DOHH2 (cell line): ENCODE measurements at regions not wholly inside any gene's neighbourhood (a gene's known extent, or its start where the extent isn't known, plus 50 kb on each side); places are given as distances from the start of the nearest gene placed in this dataset.

Experiments used
- H3F3A ChIP-seq: fragments of 200-600 bp; sonication (generic), shearing (Covaris generic); 2 replicates; pipeline ENCODE4 v1.6.0; 2016; ENCODE audit warnings: antibody characterized with exemption, mild to moderate bottlenecking; ENCODE audit not compliant: control insufficient read depth, insufficient read depth
- H3K27ac ChIP-seq: fragments of 200-600 bp; sonication (generic); 2 replicates; pipeline ENCODE4 v1.5.1; 2014; ENCODE audit warnings: low read depth, mild to moderate bottlenecking, low read length, moderate library complexity
- H3K27me3 ChIP-seq: fragments of 200-600 bp; sonication (generic); 2 replicates; pipeline ENCODE4 v1.6.1; 2014; ENCODE audit warnings: mild to moderate bottlenecking, low read length, mixed read lengths; ENCODE audit not compliant: control insufficient read depth
- H3K36me3 ChIP-seq: fragments of 200-600 bp; sonication (generic); 2 replicates; pipeline ENCODE4 v1.6.1; 2014; ENCODE audit warnings: mild to moderate bottlenecking, low read length, moderate library complexity, mixed read lengths; ENCODE audit not compliant: control insufficient read depth
- H3K4me1 ChIP-seq: fragments of 200-600 bp; sonication (generic); 2 replicates; pipeline ENCODE4 v1.6.1; 2014; ENCODE audit warnings: mild to moderate bottlenecking, low read length, mixed read lengths; ENCODE audit not compliant: control insufficient read depth
- H3K4me2 ChIP-seq: fragments of 200-600 bp; sonication (generic); 2 replicates; pipeline ENCODE4 v1.6.0; 2014; ENCODE audit warnings: mild to moderate bottlenecking, low read length, moderate library complexity
- H3K4me3 ChIP-seq: fragments of 200-600 bp; sonication (generic); 2 replicates; pipeline ENCODE4 v1.5.1; 2014; ENCODE audit warnings: mild to moderate bottlenecking, low read length, mixed read lengths
- H3K79me2 ChIP-seq: fragments of 200-600 bp; sonication (generic); 2 replicates; pipeline ENCODE4 v1.6.1; 2014; ENCODE audit warnings: mild to moderate bottlenecking, low read length, mixed read lengths; ENCODE audit not compliant: control insufficient read depth
- H3K9me2 ChIP-seq: fragments of 200-600 bp; sonication (generic); replicated peaks from 2 replicates; pipeline ENCODE4 v1.6.1; 2014; ENCODE audit warnings: mild to moderate bottlenecking, low read length, mixed read lengths; ENCODE audit not compliant: control insufficient read depth
- H3K9me3 ChIP-seq: fragments of 200-600 bp; sonication (generic); 2 replicates; pipeline ENCODE4 v1.6.1; 2014; ENCODE audit warnings: antibody characterized with exemption, low read length, mixed read lengths; ENCODE audit not compliant: control insufficient read depth, insufficient read depth
- H4K20me1 ChIP-seq: fragments of 200-600 bp; sonication (generic); 2 replicates; pipeline ENCODE4 v1.6.0; 2014; ENCODE audit warnings: low read depth, mild to moderate bottlenecking, antibody characterized with exemption, low read length, moderate library complexity; ENCODE audit not compliant: control insufficient read depth, insufficient read depth
- EZH2phosphoT487 ChIP-seq: fragments of 200-600 bp; sonication (generic); IDR thresholded peaks from 2 replicates; pipeline ENCODE4 v1.6.1; 2017; ENCODE audit warnings: borderline replicate concordance, mild to moderate bottlenecking, antibody characterized with exemption, low read length, moderate library complexity, mixed read lengths
- TF ChIP-seq, protein P1 (sequence below): fragments of 200-600 bp; sonication (generic); IDR thresholded peaks from one replicate; pipeline ENCODE4 v1.5.1; 2014; ENCODE audit warnings: antibody characterized with exemption, mild to moderate bottlenecking, low read depth, low read length; ENCODE audit not compliant: poor library complexity, severe bottlenecking

DNA sequence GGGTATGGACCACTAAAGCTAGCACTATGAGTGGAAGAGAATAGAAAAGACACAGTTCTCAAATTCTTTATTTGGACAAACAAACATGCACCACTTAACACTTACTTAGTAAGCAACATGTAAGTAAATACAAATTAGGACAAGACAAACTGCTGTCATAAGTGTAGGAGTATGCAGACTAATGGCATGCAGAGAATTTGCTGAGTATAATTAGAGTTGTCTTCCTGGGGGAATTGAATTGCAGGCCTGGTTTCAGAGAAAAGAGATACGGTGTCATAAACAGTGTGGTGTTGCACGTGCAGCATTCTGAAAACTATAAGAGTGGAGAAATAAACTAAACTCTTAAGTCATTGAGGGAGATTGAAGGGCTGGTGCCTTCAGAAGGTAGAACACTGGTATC is 125.2 kb upstream of the EYA4 start:
- Histone ChIP-seq H4K20me1 (no peaks in the 10 kb centered on the region), H3K4me1 (no peaks in the 10 kb centered on the region), H3K27me3 (no peaks in the 10 kb centered on the region), H3K9me3 (no peaks in the 10 kb centered on the region), H3F3A (no peaks in the 10 kb centered on the region), H3K79me2 (no peaks in the 10 kb centered on the region), H3K36me3 (no peaks in the 10 kb centered on the region), H3K27ac (no peak overlapping the region), H3K4me2 (no peak overlapping the region), H3K9me2 (no peaks in the 10 kb centered on the region), H3K4me3 (no peak overlapping the region)
- TF ChIP-seq, protein P1, sequence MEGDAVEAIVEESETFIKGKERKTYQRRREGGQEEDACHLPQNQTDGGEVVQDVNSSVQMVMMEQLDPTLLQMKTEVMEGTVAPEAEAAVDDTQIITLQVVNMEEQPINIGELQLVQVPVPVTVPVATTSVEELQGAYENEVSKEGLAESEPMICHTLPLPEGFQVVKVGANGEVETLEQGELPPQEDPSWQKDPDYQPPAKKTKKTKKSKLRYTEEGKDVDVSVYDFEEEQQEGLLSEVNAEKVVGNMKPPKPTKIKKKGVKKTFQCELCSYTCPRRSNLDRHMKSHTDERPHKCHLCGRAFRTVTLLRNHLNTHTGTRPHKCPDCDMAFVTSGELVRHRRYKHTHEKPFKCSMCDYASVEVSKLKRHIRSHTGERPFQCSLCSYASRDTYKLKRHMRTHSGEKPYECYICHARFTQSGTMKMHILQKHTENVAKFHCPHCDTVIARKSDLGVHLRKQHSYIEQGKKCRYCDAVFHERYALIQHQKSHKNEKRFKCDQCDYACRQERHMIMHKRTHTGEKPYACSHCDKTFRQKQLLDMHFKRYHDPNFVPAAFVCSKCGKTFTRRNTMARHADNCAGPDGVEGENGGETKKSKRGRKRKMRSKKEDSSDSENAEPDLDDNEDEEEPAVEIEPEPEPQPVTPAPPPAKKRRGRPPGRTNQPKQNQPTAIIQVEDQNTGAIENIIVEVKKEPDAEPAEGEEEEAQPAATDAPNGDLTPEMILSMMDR: no peak
- no peak for TF ChIP-seq EZH2phosphoT487

DNA sequence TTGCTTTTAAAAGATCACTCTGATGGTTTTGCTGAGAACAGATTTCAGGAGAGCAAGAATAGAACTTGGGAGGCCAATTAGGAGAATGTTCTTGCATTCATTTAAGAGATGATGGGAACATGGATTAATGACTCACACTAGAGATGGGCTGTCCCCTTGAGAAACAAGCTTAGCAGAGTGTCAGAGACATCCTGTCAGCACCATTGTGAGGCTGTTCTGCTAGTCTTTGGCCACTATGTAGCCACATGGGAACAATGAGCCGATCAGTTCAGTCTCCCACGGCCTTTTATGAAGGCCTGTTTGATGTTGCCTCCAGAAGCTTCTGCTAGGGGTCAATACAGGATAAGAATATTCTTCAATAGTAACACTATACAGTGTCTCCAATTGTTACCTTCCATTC is 113.0 kb upstream of the EYA4 start:
- Histone ChIP-seq H3K9me3 (no peaks in the 10 kb centered on the region), H3F3A (no peaks in the 10 kb centered on the region), H3K36me3 (no peaks in the 10 kb centered on the region), H3K9me2 (no peaks in the 10 kb centered on the region), H3K27me3 (no peaks in the 10 kb centered on the region), H4K20me1 (no peaks in the 10 kb centered on the region), H3K79me2 (no peaks in the 10 kb centered on the region), H3K4me2 (no peak overlapping the region), H3K4me3 (no peak overlapping the region), H3K27ac (no peak overlapping the region), H3K4me1 (no peaks in the 10 kb centered on the region)
- no peak for TF ChIP-seq EZH2phosphoT487
- TF ChIP-seq, protein P1: no peak

DNA sequence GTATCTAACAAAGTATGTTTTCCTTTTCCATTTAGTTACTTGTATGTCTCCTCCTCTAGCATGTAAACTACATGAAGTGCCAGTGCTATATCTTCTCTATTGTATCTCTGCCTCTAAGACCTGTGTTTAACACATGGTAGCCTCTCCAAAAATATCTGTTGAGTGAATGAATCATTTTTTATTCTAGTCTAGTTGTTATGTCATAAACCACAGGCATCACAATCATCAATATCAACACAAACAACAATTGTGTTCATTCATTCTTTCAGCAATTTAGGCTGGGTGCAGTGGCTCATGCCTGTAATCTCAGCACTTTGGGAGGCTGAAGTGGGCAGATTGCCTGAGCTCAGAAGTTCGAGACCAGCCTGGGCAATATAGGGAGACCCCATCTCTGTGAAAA is 111.6 kb upstream of the EYA4 start:
- H4K20me1 ChIP-seq: no peaks in the 10 kb centered on the region
- no peak for TF ChIP-seq EZH2phosphoT487
- TF ChIP-seq, protein P1: no peak
- H3K4me3 ChIP-seq: no peak overlapping the region
- no peaks in the 10 kb centered on the region for H3F3A ChIP-seq
- H3K27ac ChIP-seq: no peak overlapping the region
- H3K36me3 ChIP-seq: no peaks in the 10 kb centered on the region
- no peak overlapping the region for H3K4me2 ChIP-seq
- no peaks in the 10 kb centered on the region for H3K27me3 ChIP-seq
- no peaks in the 10 kb centered on the region for H3K9me3 ChIP-seq
- no peaks in the 10 kb centered on the region for H3K4me1 ChIP-seq
- no peaks in the 10 kb centered on the region for H3K79me2 ChIP-seq
- H3K9me2 ChIP-seq: no peaks in the 10 kb centered on the region

DNA sequence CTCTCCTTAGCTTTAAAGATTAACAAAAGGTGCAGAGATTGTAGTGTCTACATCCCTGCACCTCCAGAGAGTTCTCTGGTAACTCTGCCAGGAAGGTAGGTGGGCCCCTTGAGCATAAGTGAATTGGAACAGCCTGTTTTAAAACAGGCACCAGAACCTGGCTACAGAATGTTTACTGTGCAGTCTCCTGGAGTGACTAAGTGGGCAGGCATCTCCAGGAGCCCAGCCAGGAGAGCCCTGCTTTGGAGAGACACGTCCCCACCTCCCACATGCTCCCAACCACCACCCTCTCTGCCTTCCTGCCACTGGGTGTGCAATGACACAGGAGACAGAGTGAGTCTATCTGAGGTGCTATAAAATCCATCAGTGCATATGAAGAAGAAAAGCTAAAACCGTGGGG is 110.3 kb upstream of the EYA4 start:
- TF ChIP-seq, protein P1: no peak
- no peak for TF ChIP-seq EZH2phosphoT487
- Histone ChIP-seq H3K9me2 (no peaks in the 10 kb centered on the region), H3K27ac (no peak overlapping the region), H3F3A (no peaks in the 10 kb centered on the region), H4K20me1 (no peaks in the 10 kb centered on the region), H3K27me3 (no peaks in the 10 kb centered on the region), H3K79me2 (no peaks in the 10 kb centered on the region), H3K4me3 (no peak overlapping the region), H3K4me1 (no peaks in the 10 kb centered on the region), H3K36me3 (no peaks in the 10 kb centered on the region), H3K9me3 (no peaks in the 10 kb centered on the region), H3K4me2 (no peak overlapping the region)
